SIG-M5 treated with dmso at 0.1 percent for 504 hours (cell line): ENCODE measurements at regions not wholly inside any gene's neighbourhood (a gene's known extent, or its start where the extent isn't known, plus 50 kb on each side); places are given as distances from the start of the nearest gene placed in this dataset.

ENCODE experiments used
- DNase-seq: peaks from one replicate; lab custom pipeline; 2025; ENCODE audit not compliant: unreplicated experiment; lab: John Stamatoyannopoulos, UW

DNA sequence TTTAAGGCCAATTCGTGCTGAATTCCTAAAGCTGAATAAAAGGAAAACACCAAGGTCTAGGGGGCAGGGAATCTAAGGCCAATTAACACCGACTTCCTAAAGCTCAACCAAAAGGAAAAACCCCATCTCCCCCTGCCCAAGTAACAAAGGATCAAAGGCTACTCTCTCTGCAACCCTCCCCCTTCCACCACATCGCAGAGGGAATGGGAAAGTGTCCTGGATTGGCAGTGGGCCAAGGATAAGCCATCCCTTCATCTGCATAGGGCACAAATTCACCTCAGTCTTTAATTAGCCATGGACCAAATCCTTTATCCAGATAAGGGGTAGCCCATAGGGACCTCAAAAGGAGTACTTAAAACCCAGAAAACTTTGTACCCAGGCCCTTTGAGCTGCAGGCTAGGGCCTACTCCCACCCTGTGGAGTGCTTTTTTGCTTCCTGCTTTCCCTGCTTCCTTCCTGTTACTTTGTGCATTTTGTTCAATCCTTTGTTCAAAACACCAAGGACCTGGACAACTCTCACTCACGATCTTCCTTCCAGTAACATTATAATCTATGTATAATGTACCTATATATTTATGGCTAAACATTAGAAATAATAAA is 2119.8 kb upstream of the CELF4 start:
- DNase-seq, result no peak

DNA sequence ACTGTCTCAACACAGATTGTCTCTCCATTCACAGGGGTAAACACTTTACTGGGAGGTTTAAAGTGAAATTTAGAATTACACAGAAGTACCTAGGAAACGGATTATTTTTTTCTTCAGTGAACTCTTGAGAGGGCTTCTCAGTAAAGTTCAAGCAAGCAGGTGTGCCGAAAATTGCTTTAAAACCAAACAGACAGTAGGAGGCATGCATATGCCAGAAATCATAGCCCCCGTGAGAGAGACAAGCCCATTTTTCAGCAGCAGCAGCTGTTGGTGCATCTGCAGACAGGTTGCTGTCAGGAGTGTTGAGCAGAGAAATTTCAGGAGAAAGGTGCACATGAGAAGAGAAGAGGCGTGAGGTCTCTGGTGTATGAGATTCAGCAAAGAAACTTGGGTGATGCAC is 2115.5 kb upstream of the CELF4 start:
- DNase-seq, result no peak

DNA sequence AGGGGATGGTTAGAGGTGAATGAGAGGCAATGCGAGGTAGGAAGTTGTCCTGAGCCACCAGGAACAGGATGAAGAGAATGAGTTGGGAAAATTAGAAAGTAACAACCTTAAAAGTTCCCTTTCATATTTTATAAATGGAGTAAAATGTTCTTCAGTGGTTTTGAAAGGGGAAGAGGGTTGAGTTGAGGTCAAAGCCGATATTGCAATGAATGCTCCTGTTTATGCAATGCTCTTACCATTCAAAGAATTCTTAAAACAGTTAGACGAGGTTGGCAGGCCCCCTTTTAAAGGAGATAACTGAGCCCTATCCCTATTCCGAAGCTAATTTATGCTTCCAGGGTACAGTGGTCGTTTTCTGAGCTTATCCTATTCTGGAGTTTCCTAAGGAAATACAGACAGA is 2110.3 kb upstream of the CELF4 start:
- DNase-seq, result peak; percentile 4

DNA sequence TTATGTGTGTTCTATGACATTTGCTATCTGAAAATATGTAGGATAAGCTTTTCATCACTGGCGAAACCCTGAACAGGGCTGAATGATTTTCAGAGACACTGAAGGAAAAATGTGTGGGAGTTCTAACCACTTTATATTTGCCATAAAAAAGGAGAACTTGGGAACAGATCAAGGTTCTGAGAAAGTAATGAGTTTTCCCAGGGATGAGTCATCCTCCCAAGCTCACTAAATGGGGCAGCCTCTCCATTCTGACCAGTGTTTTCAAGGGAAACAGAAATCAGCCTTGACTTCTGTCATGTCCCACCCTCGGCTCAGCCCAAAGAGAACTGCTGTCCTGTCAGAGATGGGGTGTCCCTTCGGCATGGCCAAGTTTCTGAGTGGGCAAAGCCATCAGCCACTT is 2109.8 kb upstream of the CELF4 start:
- no peak for DNase-seq

DNA sequence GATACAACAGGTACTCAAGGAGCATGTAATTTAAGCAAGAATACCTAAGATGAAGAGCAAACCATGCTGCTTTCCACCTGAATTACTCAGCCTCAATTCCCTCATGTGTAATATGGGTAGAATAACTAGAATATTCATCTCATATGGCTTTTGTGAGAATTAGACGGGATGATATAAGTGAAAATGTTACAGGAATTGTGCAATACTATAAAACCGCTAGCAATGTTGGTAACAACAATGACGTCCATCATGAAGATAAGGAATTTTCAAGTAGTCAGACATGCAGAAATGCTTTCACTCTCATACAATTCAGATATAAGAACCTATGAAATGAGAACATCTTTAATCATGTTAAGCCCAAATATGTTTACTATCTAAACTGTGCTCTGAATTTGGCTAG is 2106.6 kb upstream of the CELF4 start:
- no peak for DNase-seq

DNA sequence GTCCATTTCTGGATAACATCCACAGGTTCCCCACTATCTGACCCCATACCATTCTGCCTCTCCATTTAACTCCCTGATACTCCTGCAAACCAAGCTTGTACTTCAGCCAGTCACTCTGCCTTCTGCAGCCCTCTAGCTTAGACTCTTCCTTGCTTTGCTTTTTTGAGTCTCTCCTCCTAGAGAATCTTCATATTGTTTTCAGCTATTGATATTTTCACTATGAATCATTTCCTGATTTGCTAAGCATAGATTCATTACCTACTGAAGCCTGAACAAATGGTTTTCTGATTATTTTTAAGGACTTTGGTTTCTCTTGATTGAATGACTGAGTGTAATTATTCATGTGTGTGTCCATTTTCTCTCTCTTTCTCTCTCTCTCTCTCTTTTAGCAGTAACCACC is 2102.3 kb upstream of the CELF4 start:
- DNase-seq, result no peak

DNA sequence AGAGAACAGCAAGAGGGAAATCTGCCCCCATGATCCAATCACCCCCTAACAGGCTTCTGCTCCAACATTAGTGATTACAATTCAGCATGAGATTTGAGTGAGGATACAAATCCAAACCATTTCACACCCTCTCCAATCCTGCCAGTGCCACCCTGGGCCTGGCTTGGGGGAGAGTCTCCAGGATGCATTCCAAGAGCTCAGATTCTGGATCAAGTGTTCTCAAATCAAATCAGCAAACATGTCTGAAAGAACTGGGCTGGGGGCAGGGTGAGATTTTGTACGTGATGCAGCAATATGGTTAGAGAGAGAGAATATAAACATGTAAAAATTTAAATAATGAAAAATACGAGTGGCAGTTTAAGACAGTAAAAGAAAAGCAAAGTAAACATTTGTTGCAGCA is 2100.9 kb upstream of the CELF4 start:
- no peak for DNase-seq

DNA sequence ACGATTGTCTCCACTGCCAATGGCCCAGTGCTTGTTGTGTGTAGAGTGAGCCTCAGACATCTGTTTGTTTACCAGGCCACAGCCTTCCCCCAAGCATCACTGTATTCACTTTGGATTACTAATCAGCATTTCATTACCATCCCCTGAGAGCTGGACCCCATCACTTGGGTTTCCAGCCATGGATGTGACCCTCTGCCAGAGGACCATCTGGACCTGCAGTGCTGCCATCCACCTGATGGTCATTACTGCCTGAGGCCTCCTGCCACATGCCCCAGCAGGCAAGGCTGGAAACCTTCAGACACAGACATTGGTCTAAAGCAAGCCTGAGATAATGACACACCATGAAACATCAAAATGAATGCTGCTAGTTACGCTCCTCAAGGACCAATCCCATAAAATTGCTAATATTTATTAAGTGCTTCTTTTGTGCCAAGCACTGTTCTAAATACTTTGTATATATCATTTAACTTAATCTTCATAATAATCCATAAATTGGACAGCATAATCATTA is 2096.3 kb upstream of the CELF4 start:
- DNase-seq, result no peak

DNA sequence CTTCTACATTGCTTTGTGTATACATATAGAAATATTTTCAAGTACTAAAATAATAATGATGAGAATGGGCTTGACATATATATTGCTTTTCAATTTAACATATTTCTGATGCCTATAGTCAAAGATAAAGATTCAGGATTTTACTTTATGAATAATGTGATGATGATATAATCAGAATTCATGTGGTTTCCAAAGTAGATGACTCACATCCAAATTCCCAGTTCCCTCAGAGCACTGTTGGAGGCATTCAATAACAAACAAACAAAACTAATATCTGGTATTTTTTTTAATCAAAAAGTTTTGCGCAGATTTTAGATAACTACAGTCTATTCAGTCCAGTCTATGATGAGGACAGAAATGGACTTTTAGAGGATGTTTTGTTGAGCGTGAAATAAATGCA is 2094.5 kb upstream of the CELF4 start:
- no peak for DNase-seq

DNA sequence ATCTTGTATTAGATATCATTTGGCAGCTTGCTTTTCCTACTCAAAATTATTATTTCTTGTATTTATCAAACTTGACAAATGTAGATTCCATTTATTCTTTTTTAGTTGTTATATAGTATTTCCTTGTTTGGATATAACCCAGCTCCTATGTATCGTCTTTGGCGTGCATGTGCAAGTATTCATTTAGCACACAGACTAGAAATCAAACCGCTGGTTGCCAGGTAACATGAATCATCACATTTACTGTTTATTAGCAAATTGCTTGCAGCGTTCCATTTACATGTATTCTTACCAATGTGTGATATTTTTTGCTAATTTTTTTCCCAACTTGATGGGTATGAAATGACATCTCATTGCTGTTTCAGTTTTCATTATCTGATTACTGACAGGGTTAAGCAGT is 2089.7 kb upstream of the CELF4 start:
- DNase-seq, result no peak

DNA sequence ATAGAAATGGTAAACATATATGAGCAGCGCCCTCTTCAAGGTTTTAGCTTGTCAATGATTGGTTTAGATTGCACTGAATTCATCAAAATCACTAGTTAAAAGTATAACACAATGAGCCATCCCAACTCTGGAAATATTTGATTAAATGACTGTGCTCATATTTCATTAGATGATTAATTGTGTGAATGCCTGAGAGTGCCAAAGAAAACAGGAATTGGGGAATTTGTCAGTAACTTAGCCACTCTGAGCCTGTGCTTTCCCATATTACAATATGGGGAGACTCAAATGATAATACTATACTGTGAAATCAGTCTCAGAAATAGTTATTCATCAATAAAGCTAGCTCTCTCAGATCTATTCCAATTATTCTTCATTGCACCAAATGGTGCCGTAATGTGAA is 2087.6 kb upstream of the CELF4 start:
- DNase-seq, result no peak

DNA sequence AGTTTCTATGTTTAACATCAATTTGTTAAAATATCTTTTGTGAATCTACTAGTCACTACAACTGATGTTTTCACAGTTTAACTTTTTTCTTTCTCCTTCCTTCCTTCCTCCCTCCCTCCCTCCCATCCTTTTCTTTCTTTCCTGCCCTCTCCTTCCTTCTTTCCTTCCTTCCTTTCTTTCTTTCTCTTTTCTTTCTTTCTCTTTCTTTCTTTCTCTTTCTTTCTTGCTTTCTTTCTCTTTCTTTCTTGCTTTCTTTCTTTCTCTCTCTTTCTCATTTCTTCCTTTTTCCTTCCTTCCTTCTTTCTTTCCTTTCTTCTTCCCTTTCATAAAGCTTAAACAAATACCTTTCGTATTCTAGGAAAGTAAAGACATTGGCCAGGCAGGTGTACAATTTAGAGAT is 2083.0 kb upstream of the CELF4 start:
- DNase-seq, result no peak

DNA sequence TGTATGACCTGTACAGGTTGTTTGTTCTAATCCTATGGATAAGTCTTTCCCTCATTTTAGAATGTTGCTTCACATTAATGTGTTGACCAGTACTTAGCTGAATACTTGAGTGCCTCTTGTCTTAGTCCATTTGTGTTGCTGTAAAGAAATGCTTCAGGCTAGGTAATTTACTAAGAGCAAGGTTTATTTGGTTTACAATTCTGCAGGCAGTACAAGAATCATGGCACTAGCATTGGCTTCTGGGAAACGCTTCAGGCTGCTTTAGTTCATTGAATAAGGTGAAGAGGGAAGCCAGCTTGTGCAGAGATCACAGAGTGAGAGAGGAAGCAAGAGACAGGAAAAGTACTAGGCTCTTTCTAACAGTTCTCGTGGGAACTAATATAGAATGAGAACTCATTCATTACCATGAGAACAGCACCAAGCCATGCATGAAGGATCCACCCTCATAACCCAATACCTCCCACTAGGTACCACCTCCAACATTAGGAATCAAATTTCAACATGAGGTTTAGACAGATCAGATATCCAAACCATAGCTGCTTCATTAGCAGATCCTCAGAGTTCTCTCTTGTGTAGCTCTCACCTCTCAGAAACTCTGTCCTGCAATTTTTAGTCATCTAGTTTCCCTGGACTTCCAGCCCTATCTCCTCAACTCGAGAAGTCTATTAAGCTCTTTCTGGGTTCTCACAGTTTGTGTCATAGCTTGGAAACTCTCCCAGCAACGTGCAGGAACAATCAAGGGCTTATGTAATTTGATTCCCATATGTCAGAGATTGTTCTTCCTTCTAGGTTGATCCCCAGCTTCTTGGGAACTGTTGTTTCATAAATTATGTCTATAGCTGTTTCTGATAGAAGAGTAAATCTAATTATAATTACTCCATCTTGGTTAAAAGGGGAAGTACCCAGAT is 2082.3 kb upstream of the CELF4 start:
- DNase-seq, result no peak

DNA sequence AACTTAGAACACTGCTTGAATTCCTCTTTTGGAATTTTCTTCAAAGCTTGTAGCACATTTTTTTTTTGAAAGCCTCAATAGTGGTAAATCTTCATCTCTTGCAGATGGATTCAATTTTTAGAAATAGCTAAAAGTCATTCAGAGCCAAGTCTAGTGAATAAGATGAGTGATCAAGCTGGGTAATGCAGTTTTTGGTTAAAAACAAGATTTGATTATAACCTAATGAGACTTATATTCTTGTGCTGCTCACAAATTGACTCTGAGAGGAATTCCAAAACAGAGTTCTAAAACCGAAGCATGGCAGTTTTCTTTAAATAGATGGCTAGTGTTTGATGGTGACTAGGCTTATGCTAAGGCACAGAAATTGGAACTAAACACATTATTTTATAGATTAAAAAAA is 2072.6 kb upstream of the CELF4 start:
- no peak for DNase-seq

DNA sequence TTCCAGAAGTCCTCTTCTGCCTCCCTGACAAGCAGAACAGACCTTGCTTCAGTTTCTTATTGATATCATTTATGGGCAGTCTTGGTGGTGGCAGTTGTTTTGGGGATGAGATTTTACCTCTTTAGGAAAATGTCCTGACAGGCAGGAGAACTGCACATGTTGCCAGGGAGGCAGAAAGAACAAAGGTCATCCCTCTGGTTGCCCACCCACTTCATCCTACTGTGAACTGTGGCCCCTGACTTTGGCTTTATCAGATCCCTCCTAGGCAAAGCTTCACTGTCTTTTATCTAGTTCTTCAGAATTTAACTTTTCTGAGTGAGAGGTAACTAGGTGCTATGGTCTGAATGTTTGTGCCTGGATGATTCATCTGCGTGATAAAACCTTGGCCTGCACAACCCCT is 2071.3 kb upstream of the CELF4 start:
- no peak for DNase-seq

DNA sequence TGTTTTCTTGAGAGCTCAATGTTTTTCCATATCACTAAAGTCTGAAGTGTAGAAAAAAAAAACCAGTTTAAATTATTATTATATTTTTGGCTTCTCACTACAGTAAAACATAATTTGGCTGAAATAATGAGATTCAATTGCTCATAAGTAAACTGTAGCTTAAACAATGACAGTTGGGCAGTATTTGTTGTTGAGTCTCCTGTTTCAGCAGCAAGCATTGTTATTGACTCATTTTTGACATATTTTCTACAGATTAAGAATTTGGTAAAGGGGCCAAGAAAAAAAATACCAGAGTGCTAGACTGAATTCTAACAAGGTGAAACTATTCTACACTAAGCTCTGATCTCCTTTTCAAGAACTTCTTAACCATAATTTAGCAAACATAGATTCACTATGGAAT is 2070.4 kb upstream of the CELF4 start:
- no peak for DNase-seq

DNA sequence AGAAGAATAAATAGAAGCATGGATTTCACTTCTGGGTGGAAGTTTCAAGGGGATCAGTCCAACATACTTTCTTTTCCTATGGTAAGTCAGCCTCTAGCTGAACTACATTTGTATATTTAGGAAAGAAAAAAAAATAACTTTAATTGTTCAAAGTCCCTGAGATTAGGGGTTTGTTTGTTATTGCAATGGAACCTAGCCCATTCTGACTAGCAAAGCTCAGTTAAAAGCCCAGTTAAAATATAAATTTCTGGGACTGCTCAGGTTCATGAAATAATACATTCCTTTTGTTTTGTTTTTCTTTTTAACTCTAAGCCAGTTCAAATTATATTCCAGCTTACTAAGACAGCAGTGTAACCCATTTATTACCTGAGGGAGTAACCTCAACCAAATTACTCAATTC is 2069.6 kb upstream of the CELF4 start:
- no peak for DNase-seq

DNA sequence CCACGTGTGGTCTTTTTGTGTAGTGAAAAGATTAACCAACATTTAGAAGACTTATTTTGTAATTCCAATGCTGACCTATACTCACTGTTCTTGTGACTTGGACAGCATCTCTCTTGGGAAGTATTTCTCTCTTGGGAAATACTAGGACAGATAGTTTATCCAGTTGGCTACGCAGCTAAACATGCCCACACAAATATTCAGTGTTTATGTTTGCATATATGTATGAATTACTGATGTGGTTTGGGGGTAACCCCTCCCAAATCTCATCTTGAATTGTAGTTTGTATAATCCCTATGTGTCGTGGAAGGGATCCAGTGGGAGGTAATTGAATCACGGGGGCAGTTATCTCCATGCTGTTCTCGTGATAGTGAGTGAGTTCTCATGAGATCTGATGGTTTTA is 2062.3 kb upstream of the CELF4 start:
- no peak for DNase-seq

DNA sequence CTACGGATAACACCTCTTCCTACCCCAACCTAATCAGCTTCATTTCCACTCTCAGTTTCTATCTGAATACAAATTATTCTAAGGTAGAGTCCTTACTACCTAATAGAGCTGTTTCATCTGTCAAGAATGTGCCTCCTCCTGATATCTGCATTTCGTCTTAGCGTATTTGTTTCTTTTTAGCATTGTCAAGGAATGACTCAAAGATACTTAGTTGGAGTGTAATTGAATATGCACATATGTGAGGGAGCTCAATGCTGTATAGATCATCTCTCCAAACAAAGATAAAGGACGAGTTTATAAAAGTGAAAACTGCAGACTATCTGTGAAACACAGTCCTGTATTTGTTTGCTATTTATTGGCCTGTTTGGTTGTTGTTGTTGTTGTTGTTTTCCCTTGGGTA is 2059.4 kb upstream of the CELF4 start:
- DNase-seq, result no peak

DNA sequence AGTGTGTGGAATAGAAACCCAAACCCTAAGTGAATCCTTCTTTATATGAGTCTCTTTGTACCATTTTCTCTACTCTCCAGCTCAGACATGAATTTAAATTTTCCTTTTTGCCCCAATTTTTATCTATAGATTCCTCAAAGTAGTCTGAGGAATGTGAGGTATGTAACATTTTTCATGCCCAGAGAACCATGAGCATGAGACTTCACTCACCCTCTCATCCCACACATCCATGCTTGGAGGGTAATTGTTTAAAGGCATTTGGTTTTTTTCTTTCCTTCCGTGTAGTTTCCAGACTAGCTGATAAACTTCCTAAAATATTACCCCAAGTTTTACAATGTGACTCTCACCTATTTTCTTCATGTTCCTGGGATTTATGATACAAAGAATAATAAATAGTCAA is 2056.8 kb upstream of the CELF4 start:
- no peak for DNase-seq

DNA sequence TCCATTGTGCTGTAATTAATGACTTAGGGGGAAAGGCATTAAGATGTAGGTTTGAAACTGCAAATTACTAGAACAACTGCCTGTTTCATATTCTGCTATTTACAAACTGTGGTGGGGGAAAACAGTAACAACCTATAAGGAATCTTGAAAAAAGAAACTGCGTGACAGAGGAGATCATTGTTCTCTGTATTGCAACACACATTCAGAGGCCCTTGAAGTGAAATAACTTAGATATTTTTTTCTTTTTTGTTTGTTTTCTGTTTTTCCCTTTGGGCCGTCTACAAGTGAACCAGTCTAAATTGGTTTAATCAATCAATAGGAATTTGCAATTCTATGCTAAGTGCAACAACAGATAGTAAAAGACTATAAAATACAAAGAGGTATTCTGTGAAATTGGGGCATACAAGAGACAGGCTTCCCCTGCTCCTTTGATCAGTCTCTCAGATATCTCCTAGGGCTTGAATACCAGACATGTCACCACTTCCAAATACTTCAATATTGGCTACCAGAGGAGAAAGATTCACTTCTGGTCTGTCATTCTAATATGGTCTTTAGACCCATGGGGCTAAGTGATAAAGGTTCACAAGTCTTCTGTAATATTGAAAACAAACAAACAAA is 2055.1 kb upstream of the CELF4 start:
- DNase-seq, result no peak
